ENCODE measurements at regions not wholly inside any gene's neighbourhood (a gene's known extent, or its start where the extent isn't known, plus 50 kb on each side); places are given as distances from the start of the nearest gene placed in this dataset.

GRCh38 chr4:129675036-129675435, 579.1 kb downstream of the C4orf33 start:
- TF ChIP-seq CTCF (IDR thresholded peaks at IDR 0.05; ENCODE audit: poor library complexity) (no peak), EZH2 (IDR thresholded peaks at IDR 0.05; ENCODE audit: borderline replicate concordance) (no peak)

Measured in hepatocyte (in vitro differentiated cells).